ENCODE measurements at regions not wholly inside any gene's neighbourhood (a gene's known extent, or its start where the extent isn't known, plus 50 kb on each side); places are given as distances from the start of the nearest gene placed in this dataset.

GRCh38 chr7:21345361-21345760 is 82.5 kb upstream of the SP4 start:
- H2BK5ac ChIP-seq (ENCODE audit: low read depth, low read length, poor library complexity, severe bottlenecking): no peak overlapping the region
- H2BK120ac ChIP-seq (ENCODE audit: low read depth, low read length): no peak overlapping the region
- no peaks in the 10 kb centered on the region for H3K4me1 ChIP-seq (ENCODE audit: control insufficient read depth, insufficient read depth, low read length)
- H3K9me3 ChIP-seq (ENCODE audit: control insufficient read depth, insufficient read depth, low read length): peaks cover 9% of the 10 kb centered on the region
- no peak overlapping the region for H2BK15ac ChIP-seq (ENCODE audit: low read depth, low read length)
- H3K18ac ChIP-seq (ENCODE audit: low read depth, low read length): no peak overlapping the region
- H3K4me3 ChIP-seq (ENCODE audit: insufficient read depth, low read depth, low read length): no peak overlapping the region
- no peak overlapping the region for H2BK20ac ChIP-seq (ENCODE audit: low read depth, low read length)
- H3K9me1 ChIP-seq (ENCODE audit: insufficient read depth, low read length): no peaks in the 10 kb centered on the region
- ATAC-seq (ENCODE audit: low read depth) (no peak), DNase-seq (no peak)
- H4K5ac ChIP-seq (ENCODE audit: low read depth, low read length): no peak overlapping the region
- WGBS, 2 experiments (ENCODE audit: extremely low coverage in 2 of 2, insufficient read length in 1 of 2): 35% methylated on average over 3 of the region's 9 CpGs; no CpG with 5 or more reads in 1 of the 2 experiments
- CTCF ChIA-PET: no interaction called here
- TF ChIP-seq ELK1 (IDR thresholded peaks at IDR 0.05; ENCODE audit: borderline replicate concordance, low read depth, low read length) (no peak), USF2 (IDR thresholded peaks at IDR 0.05; ENCODE audit: low read depth, low read length) (no peak), RAD21 (IDR thresholded peaks at IDR 0.05; ENCODE audit: low read length) (no peak), MAFK (IDR thresholded peaks at IDR 0.05; ENCODE audit: low read depth, low read length) (no peak), MAZ (IDR thresholded peaks at IDR 0.05; ENCODE audit: borderline replicate concordance, low read depth, low read length) (no peak), NFE2L2 (IDR thresholded peaks at IDR 0.05; ENCODE audit: low read depth, low read length) (no peak), BHLHE40 (IDR thresholded peaks at IDR 0.05; ENCODE audit: low read depth, low read length) (no peak), FOS (IDR thresholded peaks at IDR 0.05; ENCODE audit: low read depth, low read length) (no peak), SMC3 (IDR thresholded peaks at IDR 0.05; ENCODE audit: low read depth, low read length) (no peak), RFX5 (IDR thresholded peaks at IDR 0.05; ENCODE audit: low read depth, low read length) (no peak), MXI1 (IDR thresholded peaks at IDR 0.05; ENCODE audit: borderline replicate concordance, low read depth, low read length) (no peak), RCOR1 (IDR thresholded peaks at IDR 0.05; ENCODE audit: insufficient replicate concordance, low read length) (no peak), CHD1 (IDR thresholded peaks at IDR 0.05; ENCODE audit: low read depth, low read length) (no peak)
- TF ChIP-seq, protein P1, sequence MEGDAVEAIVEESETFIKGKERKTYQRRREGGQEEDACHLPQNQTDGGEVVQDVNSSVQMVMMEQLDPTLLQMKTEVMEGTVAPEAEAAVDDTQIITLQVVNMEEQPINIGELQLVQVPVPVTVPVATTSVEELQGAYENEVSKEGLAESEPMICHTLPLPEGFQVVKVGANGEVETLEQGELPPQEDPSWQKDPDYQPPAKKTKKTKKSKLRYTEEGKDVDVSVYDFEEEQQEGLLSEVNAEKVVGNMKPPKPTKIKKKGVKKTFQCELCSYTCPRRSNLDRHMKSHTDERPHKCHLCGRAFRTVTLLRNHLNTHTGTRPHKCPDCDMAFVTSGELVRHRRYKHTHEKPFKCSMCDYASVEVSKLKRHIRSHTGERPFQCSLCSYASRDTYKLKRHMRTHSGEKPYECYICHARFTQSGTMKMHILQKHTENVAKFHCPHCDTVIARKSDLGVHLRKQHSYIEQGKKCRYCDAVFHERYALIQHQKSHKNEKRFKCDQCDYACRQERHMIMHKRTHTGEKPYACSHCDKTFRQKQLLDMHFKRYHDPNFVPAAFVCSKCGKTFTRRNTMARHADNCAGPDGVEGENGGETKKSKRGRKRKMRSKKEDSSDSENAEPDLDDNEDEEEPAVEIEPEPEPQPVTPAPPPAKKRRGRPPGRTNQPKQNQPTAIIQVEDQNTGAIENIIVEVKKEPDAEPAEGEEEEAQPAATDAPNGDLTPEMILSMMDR (conservative IDR thresholded peaks at IDR 0.05; ENCODE audit: low read depth, low read length): no peak
- no peak overlapping the region for H3K27ac ChIP-seq (ENCODE audit: insufficient read depth, low read length)
- no peaks in the 10 kb centered on the region for H4K20me1 ChIP-seq (ENCODE audit: insufficient read depth, low read length)
- no peak overlapping the region for H3K4me2 ChIP-seq (ENCODE audit: low read depth, low read length)
- H3K14ac ChIP-seq (replicated peaks; ENCODE audit: low read depth, low read length): no peak overlapping the region
- H2AK9ac ChIP-seq (replicated peaks; ENCODE audit: low read depth, low read length, poor library complexity): no peak overlapping the region
- no peak overlapping the region for H4K91ac ChIP-seq (ENCODE audit: insufficient read depth, low read depth, low read length)
- no peak overlapping the region for H2AK5ac ChIP-seq (ENCODE audit: low read depth, low read length)
- dilution Hi-C loops (cut with HindIII; ENCODE audit: low sequenced_read_pairs, unreplicated experiment): no loop called here
- in situ Hi-C loops (cut with MboI; ENCODE audit: low sequenced_read_pairs): no loop called here
- no peak overlapping the region for H3K56ac ChIP-seq (ENCODE audit: extremely low read depth, insufficient read depth, low read length)
- no peak overlapping the region for H3K9ac ChIP-seq (ENCODE audit: low read depth, low read length)
- no peak overlapping the region for H4K8ac ChIP-seq (ENCODE audit: low read depth in 2 of 2, low read length in 2 of 2)
- no peak overlapping the region for H3K23ac ChIP-seq (ENCODE audit: low read depth, low read length)
- intact Hi-C loops (cut with micrococcal nuclease): no loop called here
- H3K79me1 ChIP-seq (ENCODE audit: low read depth in 1 of 2, low read length in 2 of 2): no peaks in the 10 kb centered on the region
- H3K36me3 ChIP-seq (ENCODE audit: control insufficient read depth, insufficient read depth, low read length): no peaks in the 10 kb centered on the region
- H3K27me3 ChIP-seq (ENCODE audit: control insufficient read depth, insufficient read depth, low read length): no peaks in the 10 kb centered on the region
- POLR2A ChIA-PET (ENCODE audit: unreplicated experiment): no interaction called here
- no peak overlapping the region for H3K4ac ChIP-seq (ENCODE audit: low read depth, low read length)
- BruUV-seq (replicated peaks): no TSS peak
- H2AFZ ChIP-seq (replicated peaks; ENCODE audit: low read length, poor library complexity): no peak overlapping the region
